OCI-LY3 (cell line): ENCODE measurements at regions not wholly inside any gene's neighbourhood (a gene's known extent, or its start where the extent isn't known, plus 50 kb on each side); places are given as distances from the start of the nearest gene placed in this dataset.

Experiments used
- H2AFZ ChIP-seq: fragments of 200-600, 300-600 bp; shearing (Covaris generic); 2 replicates; pipeline ENCODE4 v1.6.0; 2014; ENCODE audit warnings: antibody characterized with exemption, low read depth, low read length
- H3K27ac ChIP-seq: fragments of 200-600, 300-600 bp; sonication (generic); 2 replicates; pipeline ENCODE4 v1.5.1; 2014; ENCODE audit warnings: mild to moderate bottlenecking, low read length, moderate library complexity, mixed read lengths
- H3K27me3 ChIP-seq: fragments of 200-600, 300-600 bp; sonication (generic); 2 replicates; pipeline ENCODE4 v1.6.1; 2014; ENCODE audit warnings: low read depth, low read length, mixed read lengths
- H3K36me3 ChIP-seq: fragments of 200-600, 300-600 bp; sonication (generic); replicated peaks from 2 replicates; pipeline ENCODE3; 2014; ENCODE audit warnings: low read depth, low read length, mixed read lengths
- H3K4me1 ChIP-seq: fragments of 300-600, 200-600 bp; sonication (generic); 2 replicates; pipeline ENCODE4 v1.6.1; 2014; ENCODE audit warnings: low read length, mixed read lengths
- H3K4me2 ChIP-seq: fragments of 200-600, 300-600 bp; sonication (generic); 2 replicates; pipeline ENCODE4 v1.6.1; 2014; ENCODE audit warnings: low read length, mixed read lengths
- H3K4me3 ChIP-seq: fragments of 300-600, 200-600 bp; sonication (generic); 2 replicates; pipeline ENCODE4 v1.5.1; 2014; ENCODE audit warnings: antibody characterized with exemption, mild to moderate bottlenecking, low read length, moderate library complexity
- H3K79me2 ChIP-seq: fragments of 300-600, 200-600 bp; shearing (Covaris generic); 2 replicates; pipeline ENCODE4 v1.6.1; 2014; ENCODE audit warnings: mild to moderate bottlenecking, low read length, mixed read lengths
- H3K9ac ChIP-seq: fragments of 300-600, 200-600 bp; shearing (Covaris generic); 2 replicates; pipeline ENCODE4 v1.6.0; 2014; ENCODE audit warnings: mild to moderate bottlenecking, low read length, moderate library complexity
- H3K9me3 ChIP-seq: fragments of 200-600, 300-600 bp; shearing (Covaris generic); 2 replicates; pipeline ENCODE4 v1.6.1; 2014; ENCODE audit warnings: low read length, mixed read lengths; ENCODE audit not compliant: insufficient read depth
- H4K20me1 ChIP-seq: fragments of 200-600, 300-600 bp; sonication (generic); 2 replicates; pipeline ENCODE4 v1.6.1; 2016; ENCODE audit warnings: low read length, mixed read lengths; ENCODE audit not compliant: insufficient read depth
- CTCF ChIP-seq: fragments of 200-600, 300-600 bp; sonication (generic); IDR thresholded peaks from 2 replicates; pipeline ENCODE4 v1.5.1; 2014; ENCODE audit warnings: antibody characterized with exemption, low read length, low read depth
- EZH2phosphoT487 ChIP-seq: fragments of 200-600 bp; shearing (Covaris generic); IDR thresholded peaks from 2 replicates; pipeline ENCODE4 v1.6.1; 2018; ENCODE audit warnings: antibody characterized with exemption, mixed run types, low read depth

GRCh38 chr4:149884529-149885181, 69.0 kb upstream of the IQCM start:
- no peaks in the 10 kb centered on the region for H4K20me1 ChIP-seq
- H3K4me1 ChIP-seq = no peaks in the 10 kb centered on the region
- no peak overlapping the region for H3K4me2 ChIP-seq
- H3K27me3 ChIP-seq = no peaks in the 10 kb centered on the region
- H2AFZ ChIP-seq = no peak overlapping the region
- no peaks in the 10 kb centered on the region for H3K9me3 ChIP-seq
- TF ChIP-seq EZH2phosphoT487 = no peak
- no peak for TF ChIP-seq CTCF
- H3K27ac ChIP-seq = no peak overlapping the region
- H3K79me2 ChIP-seq = no peaks in the 10 kb centered on the region
- no peak overlapping the region for H3K9ac ChIP-seq
- no peaks in the 10 kb centered on the region for H3K36me3 ChIP-seq
- H3K4me3 ChIP-seq = no peak overlapping the region

- H4K20me1 ChIP-seq = no peaks in the 10 kb centered on the region
- no peak overlapping the region for H3K4me3 ChIP-seq
- H3K27me3 ChIP-seq = no peaks in the 10 kb centered on the region
- no peaks in the 10 kb centered on the region for H3K79me2 ChIP-seq
- no peak for TF ChIP-seq EZH2phosphoT487
- no peak for TF ChIP-seq CTCF
- no peak overlapping the region for H3K27ac ChIP-seq
- no peaks in the 10 kb centered on the region for H3K9me3 ChIP-seq
- H3K9ac ChIP-seq = no peak overlapping the region
- no peaks in the 10 kb centered on the region for H3K36me3 ChIP-seq
- no peak overlapping the region for H3K4me2 ChIP-seq
- H2AFZ ChIP-seq = no peak overlapping the region
- no peaks in the 10 kb centered on the region for H3K4me1 ChIP-seq
Observed at GRCh38 chr4:149885896-149886295, 70.3 kb upstream of the IQCM start.

DNA sequence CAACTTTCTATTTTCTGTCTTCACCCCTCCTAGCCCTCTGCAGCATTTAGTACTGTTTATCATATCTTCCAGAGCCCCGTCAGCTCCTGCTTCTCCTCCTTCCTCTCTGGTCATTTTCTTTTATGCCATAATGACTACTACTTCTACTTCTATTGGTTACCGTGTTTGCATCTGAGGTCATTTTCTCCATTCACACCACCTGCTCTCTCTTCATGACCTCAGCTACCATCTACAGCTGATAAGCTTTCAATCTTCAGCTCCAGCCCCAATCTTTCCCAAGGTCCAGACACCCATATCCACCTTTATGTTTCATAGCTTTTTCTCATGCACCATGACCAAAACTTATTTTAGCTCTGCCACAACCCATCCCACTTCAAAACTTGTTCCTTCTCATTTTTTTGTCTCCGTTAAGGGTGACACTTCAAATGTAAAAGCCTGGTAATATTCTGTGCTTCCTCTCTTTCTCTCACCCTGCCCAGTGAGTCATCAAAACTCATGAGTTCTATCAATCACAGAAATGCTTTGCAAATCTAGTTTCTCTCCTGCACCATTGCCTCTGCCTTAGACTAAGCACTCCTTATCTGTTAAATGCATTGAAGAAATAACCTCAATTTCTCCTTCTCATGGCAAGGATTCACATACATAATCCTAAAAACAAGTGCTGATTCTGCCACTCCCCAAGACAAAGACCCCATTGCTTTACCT, 71.3 kb upstream of the IQCM start:
- no peaks in the 10 kb centered on the region for H3K36me3 ChIP-seq
- no peak overlapping the region for H3K4me2 ChIP-seq
- no peaks in the 10 kb centered on the region for H3K79me2 ChIP-seq
- TF ChIP-seq CTCF (no peak), EZH2phosphoT487 (no peak)
- no peaks in the 10 kb centered on the region for H3K4me1 ChIP-seq
- H2AFZ ChIP-seq = 0 out of 2 replicates have a peak overlapping the region, but pooled peaks have one; percentile 18
- H3K27ac ChIP-seq = no peak overlapping the region
- no peaks in the 10 kb centered on the region for H3K27me3 ChIP-seq
- no peaks in the 10 kb centered on the region for H4K20me1 ChIP-seq
- no peaks in the 10 kb centered on the region for H3K9me3 ChIP-seq
- H3K9ac ChIP-seq = no peak overlapping the region
- no peak overlapping the region for H3K4me3 ChIP-seq

DNA sequence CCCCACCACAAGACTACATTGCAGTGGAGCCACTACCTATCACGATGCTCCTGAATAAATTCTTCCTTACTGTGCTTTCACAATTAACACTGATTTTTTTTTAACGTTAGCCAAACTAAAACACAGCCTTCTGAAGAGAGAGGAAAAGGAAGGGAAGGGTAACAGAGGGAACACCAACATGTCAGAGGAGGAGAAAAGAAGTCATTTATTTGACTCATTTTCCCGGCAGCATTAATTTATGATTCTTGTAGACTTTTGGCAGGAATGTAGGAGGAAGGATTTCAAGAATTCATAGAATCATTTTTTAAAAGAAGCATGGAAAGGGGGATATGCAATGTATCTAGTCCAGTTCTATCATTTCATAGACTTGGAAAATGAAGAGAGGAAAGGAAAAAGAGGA, 74.3 kb upstream of the IQCM start:
- Histone ChIP-seq H3K4me3 (no peak overlapping the region), H3K27ac (no peak overlapping the region), H3K4me1 (no peaks in the 10 kb centered on the region), H2AFZ (no peak overlapping the region), H3K79me2 (no peaks in the 10 kb centered on the region), H3K4me2 (no peak overlapping the region), H3K9ac (no peak overlapping the region), H3K27me3 (no peaks in the 10 kb centered on the region), H3K36me3 (no peaks in the 10 kb centered on the region), H4K20me1 (no peaks in the 10 kb centered on the region), H3K9me3 (no peaks in the 10 kb centered on the region)
- no peak for TF ChIP-seq CTCF
- TF ChIP-seq EZH2phosphoT487 = no peak
